ENCODE measurements at regions not wholly inside any gene's neighbourhood (a gene's known extent, or its start where the extent isn't known, plus 50 kb on each side); places are given as distances from the start of the nearest gene placed in this dataset.

- DNase-seq = no peak
Observed at GRCh38 chr13:103184413-103184812, 118.2 kb upstream of the SLC10A2 start.

- DNase-seq = no peak
Observed at GRCh38 chr13:103178986-103179943, 113.0 kb upstream of the SLC10A2 start.

- no peak for DNase-seq
Observed at GRCh38 chr13:103174966-103175365, 108.7 kb upstream of the SLC10A2 start.

GRCh38 chr13:103168901-103169508 is 102.8 kb upstream of the SLC10A2 start:
- DNase-seq = no peak

GRCh38 chr13:103164251-103164650 is 98.0 kb upstream of the SLC10A2 start:
- DNase-seq = no peak

- no peak for DNase-seq
Observed at GRCh38 chr13:103161476-103161875, 95.3 kb upstream of the SLC10A2 start.

- DNase-seq = no peak
Observed at GRCh38 chr13:103157434-103158145, 91.4 kb upstream of the SLC10A2 start.

- DNase-seq = no peak
Observed at GRCh38 chr13:103157016-103157415, 90.8 kb upstream of the SLC10A2 start.

- DNase-seq = no peak
Observed at GRCh38 chr13:103156346-103156998, 90.3 kb upstream of the SLC10A2 start.

GRCh38 chr13:103153466-103153865 is 87.2 kb upstream of the SLC10A2 start:
- DNase-seq = no peak

- no peak for DNase-seq
Observed at GRCh38 chr13:103147961-103148360, 81.7 kb upstream of the SLC10A2 start.

GRCh38 chr13:103145442-103145841 is 79.2 kb upstream of the SLC10A2 start:
- DNase-seq = peak; percentile 6

GRCh38 chr13:103143432-103143831 is 77.2 kb upstream of the SLC10A2 start:
- DNase-seq = no peak

- DNase-seq = no peak
Observed at GRCh38 chr13:103142151-103142550, 75.9 kb upstream of the SLC10A2 start.

GRCh38 chr13:103140001-103140671 is 73.9 kb upstream of the SLC10A2 start:
- peak; percentile 24 for DNase-seq

GRCh38 chr13:103134271-103134670 is 68.1 kb upstream of the SLC10A2 start:
- no peak for DNase-seq

- DNase-seq = no peak
Observed at GRCh38 chr13:103133556-103133955, 67.3 kb upstream of the SLC10A2 start.

- DNase-seq = no peak
Observed at GRCh38 chr13:103130681-103131210, 64.5 kb upstream of the SLC10A2 start.

GRCh38 chr13:103130146-103130545 is 63.9 kb upstream of the SLC10A2 start:
- no peak for DNase-seq

All from fibroblast of skin of right biceps (primary cell).